Astrocyte (in vitro differentiated cells and primary cell): ENCODE measurements at regions not wholly inside any gene's neighbourhood (a gene's known extent, or its start where the extent isn't known, plus 50 kb on each side); places are given as distances from the start of the nearest gene placed in this dataset.

Experiments used
- DNase-seq: peaks from one replicate; pipeline ENCODE4 v3.0.0-alpha.2; 2010; ENCODE audit warnings: low read depth
- FAIRE-seq: peaks from 2 replicates; lab custom pipeline; 2011; peaks lifted over from hg19 to GRCh38; lab: Jason Lieb, UNC
- H2AFZ ChIP-seq: 2 replicates; pipeline ENCODE4 v1.6.0; 2012; ENCODE audit warnings: low read depth, low read length, inconsistent platforms
- H3K27ac ChIP-seq: 2 replicates; pipeline ENCODE4 v1.5.1; 2011; ENCODE audit warnings: low read depth, low read length, inconsistent platforms
- H3K27me3 ChIP-seq: 2 replicates; pipeline ENCODE4 v1.6.0; 2011; ENCODE audit warnings: low read length, inconsistent platforms; ENCODE audit not compliant: insufficient read depth
- H3K36me3 ChIP-seq: 2 replicates; pipeline ENCODE4 v1.5.1; 2011; ENCODE audit warnings: low read length, inconsistent platforms; ENCODE audit not compliant: insufficient read depth
- H3K4me1 ChIP-seq: 2 replicates; pipeline ENCODE4 v1.5.1; 2011; ENCODE audit warnings: low read length, inconsistent platforms; ENCODE audit not compliant: insufficient read depth
- H3K4me2 ChIP-seq: 2 replicates; pipeline ENCODE4 v1.6.0; 2012; ENCODE audit warnings: low read length, inconsistent platforms
- H3K4me3 ChIP-seq: 2 replicates; pipeline ENCODE4 v1.5.1; 2011; ENCODE audit warnings: low read depth, mild to moderate bottlenecking, low read length, inconsistent platforms; ENCODE audit not compliant: insufficient read depth
- H3K79me2 ChIP-seq: 2 replicates; pipeline ENCODE4 v1.6.0; 2012; ENCODE audit warnings: mild to moderate bottlenecking, low read length, inconsistent platforms; ENCODE audit not compliant: insufficient read depth
- H3K9ac ChIP-seq: 2 replicates; pipeline ENCODE4 v1.6.0; 2012; ENCODE audit warnings: mild to moderate bottlenecking, low read length, inconsistent platforms
- H3K9me3 ChIP-seq: 2 replicates; pipeline ENCODE4 v1.5.1; 2012; ENCODE audit warnings: low read depth, mild to moderate bottlenecking, low read length, inconsistent platforms; ENCODE audit not compliant: insufficient read depth
- H4K20me1 ChIP-seq: 2 replicates; pipeline ENCODE4 v1.6.0; 2012; ENCODE audit warnings: low read length, inconsistent platforms; ENCODE audit not compliant: insufficient read depth
- H3K27ac Mint-ChIP-seq: one replicate; pipeline ENCODE4 v1.8.0; 2021; ENCODE audit warnings: mild to moderate bottlenecking, mixed read lengths; ENCODE audit not compliant: unreplicated experiment
- H3K27me3 Mint-ChIP-seq: one replicate; pipeline ENCODE4 v1.8.0; 2021; ENCODE audit warnings: low read depth, mixed read lengths; ENCODE audit not compliant: unreplicated experiment
- H3K36me3 Mint-ChIP-seq: one replicate; pipeline ENCODE4 v1.8.0; 2021; ENCODE audit warnings: low read depth, mixed read lengths; ENCODE audit not compliant: unreplicated experiment
- H3K4me1 Mint-ChIP-seq: one replicate; pipeline ENCODE4 v1.8.0; 2021; ENCODE audit warnings: low read depth, mixed read lengths; ENCODE audit not compliant: unreplicated experiment
- H3K4me3 Mint-ChIP-seq: one replicate; pipeline ENCODE4 v1.8.0; 2021; ENCODE audit warnings: mild to moderate bottlenecking, moderate library complexity, mixed read lengths; ENCODE audit not compliant: unreplicated experiment
- H3K9me3 Mint-ChIP-seq: one replicate; pipeline ENCODE4 v1.8.0; 2021; ENCODE audit warnings: mild to moderate bottlenecking, mixed read lengths; ENCODE audit not compliant: unreplicated experiment
- EZH2 ChIP-seq: IDR thresholded peaks from 2 replicates; pipeline ENCODE4 v1.6.1; 2012; ENCODE audit warnings: mild to moderate bottlenecking, low read length, inconsistent platforms; ENCODE audit not compliant: insufficient read depth
- TF ChIP-seq, protein P1 (sequence below): IDR thresholded peaks from 2 replicates; pipeline ENCODE4 v1.5.1; 2011; ENCODE audit warnings: low read depth, mild to moderate bottlenecking, inconsistent platforms, low read length, moderate library complexity; ENCODE audit not compliant: insufficient read depth

- Histone ChIP-seq H3K9ac (no peak overlapping the region), H3K27me3 (no peaks in the 10 kb centered on the region), H2AFZ (no peak overlapping the region), H3K9me3 (no peaks in the 10 kb centered on the region), H4K20me1 (no peaks in the 10 kb centered on the region), H3K4me2 (no peak overlapping the region), H3K27ac (no peak overlapping the region), H3K79me2 (no peaks in the 10 kb centered on the region), H3K4me1 (no peaks in the 10 kb centered on the region), H3K36me3 (no peaks in the 10 kb centered on the region), H3K4me3 (no peak overlapping the region)
- Mint-ChIP-seq H3K4me1 (no peaks in the 10 kb centered on the region), H3K9me3 (no peaks in the 10 kb centered on the region), H3K27me3 (peaks cover 2% of the 10 kb centered on the region), H3K36me3 (no peaks in the 10 kb centered on the region), H3K4me3 (no peak overlapping the region), H3K27ac (no peak overlapping the region)
- DNase-seq (no peak), FAIRE-seq (no peak)
- TF ChIP-seq EZH2: no peak
- TF ChIP-seq, protein P1, sequence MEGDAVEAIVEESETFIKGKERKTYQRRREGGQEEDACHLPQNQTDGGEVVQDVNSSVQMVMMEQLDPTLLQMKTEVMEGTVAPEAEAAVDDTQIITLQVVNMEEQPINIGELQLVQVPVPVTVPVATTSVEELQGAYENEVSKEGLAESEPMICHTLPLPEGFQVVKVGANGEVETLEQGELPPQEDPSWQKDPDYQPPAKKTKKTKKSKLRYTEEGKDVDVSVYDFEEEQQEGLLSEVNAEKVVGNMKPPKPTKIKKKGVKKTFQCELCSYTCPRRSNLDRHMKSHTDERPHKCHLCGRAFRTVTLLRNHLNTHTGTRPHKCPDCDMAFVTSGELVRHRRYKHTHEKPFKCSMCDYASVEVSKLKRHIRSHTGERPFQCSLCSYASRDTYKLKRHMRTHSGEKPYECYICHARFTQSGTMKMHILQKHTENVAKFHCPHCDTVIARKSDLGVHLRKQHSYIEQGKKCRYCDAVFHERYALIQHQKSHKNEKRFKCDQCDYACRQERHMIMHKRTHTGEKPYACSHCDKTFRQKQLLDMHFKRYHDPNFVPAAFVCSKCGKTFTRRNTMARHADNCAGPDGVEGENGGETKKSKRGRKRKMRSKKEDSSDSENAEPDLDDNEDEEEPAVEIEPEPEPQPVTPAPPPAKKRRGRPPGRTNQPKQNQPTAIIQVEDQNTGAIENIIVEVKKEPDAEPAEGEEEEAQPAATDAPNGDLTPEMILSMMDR: no peak
These were observed 509.6 kb upstream of the POU3F3 start for GRCh38 chr2:104344306-104344705.

- Histone ChIP-seq H3K27ac (no peak overlapping the region), H4K20me1 (no peaks in the 10 kb centered on the region), H2AFZ (no peak overlapping the region), H3K36me3 (no peaks in the 10 kb centered on the region), H3K79me2 (no peaks in the 10 kb centered on the region), H3K4me1 (no peaks in the 10 kb centered on the region), H3K9me3 (no peaks in the 10 kb centered on the region), H3K4me2 (no peak overlapping the region), H3K9ac (no peak overlapping the region), H3K4me3 (no peak overlapping the region), H3K27me3 (no peaks in the 10 kb centered on the region)
- TF ChIP-seq, protein P1: no peak
- TF ChIP-seq EZH2: no peak
- FAIRE-seq: no peak
- H3K4me3 Mint-ChIP-seq: no peak overlapping the region
- no peaks in the 10 kb centered on the region for H3K4me1 Mint-ChIP-seq
- no peak for DNase-seq
- peaks cover 2% of the 10 kb centered on the region for H3K27me3 Mint-ChIP-seq
- H3K27ac Mint-ChIP-seq: no peak overlapping the region
- no peaks in the 10 kb centered on the region for H3K9me3 Mint-ChIP-seq
- H3K36me3 Mint-ChIP-seq: no peaks in the 10 kb centered on the region
These were observed 508.9 kb upstream of the POU3F3 start for GRCh38 chr2:104344985-104345384.

DNA sequence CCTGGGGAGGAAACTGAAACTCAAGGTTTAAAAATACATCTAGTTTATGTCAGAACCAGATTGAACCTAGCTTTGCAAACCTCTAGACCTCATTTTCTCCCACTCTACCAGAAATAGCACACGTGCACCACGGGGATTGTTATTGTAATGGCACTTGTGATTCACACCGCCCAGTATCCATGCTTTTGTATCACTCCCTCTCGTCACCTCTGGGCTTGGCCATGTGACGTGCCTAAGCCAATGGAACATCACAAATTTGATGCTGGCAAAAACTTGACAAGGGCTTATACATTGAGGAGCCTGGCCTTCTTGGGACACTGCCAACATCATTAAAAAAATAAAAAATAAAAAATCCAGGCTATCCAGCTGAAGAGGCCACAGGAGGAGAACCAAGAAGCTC lies 495.8 kb upstream of the POU3F3 start:
- no peaks in the 10 kb centered on the region for H4K20me1 ChIP-seq
- H3K36me3 ChIP-seq: no peaks in the 10 kb centered on the region
- Mint-ChIP-seq H3K9me3 (no peaks in the 10 kb centered on the region), H3K27me3 (no peaks in the 10 kb centered on the region), H3K27ac (no peak overlapping the region), H3K36me3 (no peaks in the 10 kb centered on the region), H3K4me1 (no peaks in the 10 kb centered on the region), H3K4me3 (no peak overlapping the region)
- no peaks in the 10 kb centered on the region for H3K27me3 ChIP-seq
- H3K4me1 ChIP-seq: no peaks in the 10 kb centered on the region
- no peak for TF ChIP-seq EZH2
- TF ChIP-seq, protein P1: no peak
- DNase-seq: no peak
- no peaks in the 10 kb centered on the region for H3K79me2 ChIP-seq
- H2AFZ ChIP-seq: no peak overlapping the region
- H3K9ac ChIP-seq: no peak overlapping the region
- H3K27ac ChIP-seq: no peak overlapping the region
- no peak overlapping the region for H3K4me2 ChIP-seq
- no peak overlapping the region for H3K4me3 ChIP-seq
- H3K9me3 ChIP-seq: no peaks in the 10 kb centered on the region
- no peak for FAIRE-seq
